ENCODE measurements at regions not wholly inside any gene's neighbourhood (a gene's known extent, or its start where the extent isn't known, plus 50 kb on each side); places are given as distances from the start of the nearest gene placed in this dataset.

DNA sequence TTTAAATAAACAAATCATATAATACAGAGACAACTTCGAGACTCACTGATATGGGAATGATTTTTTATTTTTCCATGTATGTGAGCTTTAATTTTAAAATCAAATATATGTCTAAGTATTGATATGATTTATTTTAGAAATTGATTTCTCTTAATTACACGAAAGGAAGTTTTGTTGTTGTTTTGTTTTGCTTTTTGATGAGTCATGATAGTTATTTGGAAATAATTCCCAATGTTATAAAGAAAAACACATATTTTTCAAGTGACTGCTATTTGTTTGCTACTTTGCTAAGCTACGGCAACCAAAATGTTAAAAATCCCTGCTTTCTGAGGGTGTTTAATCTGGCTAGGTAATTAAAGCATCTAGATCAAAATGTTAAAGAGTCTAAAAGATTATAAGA is 2139.4 kb upstream of the TENM3 start:
- Histone ChIP-seq H3K4me3 (no peak overlapping the region), H3K27me3 (no peaks in the 10 kb centered on the region), H3K9me3 (no peaks in the 10 kb centered on the region), H3K36me3 (no peaks in the 10 kb centered on the region), H3K4me1 (no peaks in the 10 kb centered on the region), H3K27ac (replicated peaks in 1 of 4) (no peak overlapping the region)
- intact Hi-C loops (cut with DNase I) = no loop called here
- DNase-seq (ENCODE audit: extremely low spot score) = no peak
- TF ChIP-seq CTCF (IDR thresholded peaks at IDR 0.05) (no peak), POLR2A (IDR thresholded peaks at IDR 0.05; ENCODE audit: low read depth) (no peak), EP300 (IDR thresholded peaks at IDR 0.05) (no peak), POLR2AphosphoS5 (IDR thresholded peaks at IDR 0.05) (no peak)
- 82% methylated on average over 3 of the region's 3 CpGs for WGBS

DNA sequence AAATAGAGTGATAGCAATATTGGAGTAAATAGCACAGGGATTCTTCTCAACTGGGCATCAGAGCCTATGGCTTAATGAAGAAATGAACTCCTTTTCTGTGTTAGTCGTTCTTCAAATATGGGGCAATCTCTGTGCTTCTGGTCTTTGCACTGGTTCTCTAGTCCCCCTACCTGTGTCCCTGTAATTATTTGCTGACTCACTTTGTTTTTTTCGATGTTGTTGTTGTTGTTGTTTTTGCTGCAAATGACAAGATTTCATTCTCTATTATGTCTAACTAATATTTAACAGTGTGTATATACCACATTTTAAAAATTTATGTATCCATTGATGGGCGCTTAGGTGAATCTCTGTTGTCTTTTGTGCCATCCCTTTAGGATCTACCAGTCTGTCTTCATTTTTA is 2137.8 kb upstream of the TENM3 start:
- DNase-seq (ENCODE audit: extremely low spot score) = no peak
- TF ChIP-seq POLR2AphosphoS5 (IDR thresholded peaks at IDR 0.05) (no peak), CTCF (IDR thresholded peaks at IDR 0.05) (no peak), EP300 (IDR thresholded peaks at IDR 0.05) (no peak), POLR2A (IDR thresholded peaks at IDR 0.05; ENCODE audit: low read depth) (no peak)
- no peaks in the 10 kb centered on the region for H3K4me1 ChIP-seq

GRCh38 chr4:180106122-180106521 is 2137.1 kb upstream of the TENM3 start:
- WGBS = 59% methylated on average over 2 of the region's 2 CpGs

More for the DNA sequence above, 2137.8 kb upstream of the TENM3 start:
- H3K36me3 ChIP-seq = no peaks in the 10 kb centered on the region
- H3K4me3 ChIP-seq = no peak overlapping the region
- H3K9me3 ChIP-seq = no peaks in the 10 kb centered on the region
- WGBS = 87% methylated on average over 3 of the region's 3 CpGs
- intact Hi-C loops (cut with DNase I) = no loop called here
- H3K27ac ChIP-seq (replicated peaks in 1 of 4) = no peak overlapping the region
- H3K27me3 ChIP-seq = no peaks in the 10 kb centered on the region

GRCh38 chr4:180106997-180107396 is 2136.2 kb upstream of the TENM3 start:
- WGBS = 77% methylated on average over 6 of the region's 6 CpGs
- Histone ChIP-seq H3K27ac (replicated peaks in 1 of 4) (no peak overlapping the region), H3K36me3 (no peaks in the 10 kb centered on the region), H3K9me3 (no peaks in the 10 kb centered on the region), H3K27me3 (no peaks in the 10 kb centered on the region), H3K4me3 (no peak overlapping the region), H3K4me1 (no peaks in the 10 kb centered on the region)
- TF ChIP-seq EP300 (IDR thresholded peaks at IDR 0.05) = no peak
- TF ChIP-seq POLR2A (IDR thresholded peaks at IDR 0.05; ENCODE audit: low read depth) = no peak
- no peak for TF ChIP-seq POLR2AphosphoS5 (IDR thresholded peaks at IDR 0.05)
- TF ChIP-seq CTCF (IDR thresholded peaks at IDR 0.05) = no peak
- DNase-seq (ENCODE audit: extremely low spot score) = no peak
- intact Hi-C loops (cut with DNase I) = no loop called here

More at GRCh38 chr4:180106122-180106521, 2137.1 kb upstream of the TENM3 start:
- H3K4me3 ChIP-seq = no peak overlapping the region
- intact Hi-C loops (cut with DNase I) = no loop called here
- no peaks in the 10 kb centered on the region for H3K9me3 ChIP-seq
- H3K27me3 ChIP-seq = no peaks in the 10 kb centered on the region
- no peaks in the 10 kb centered on the region for H3K4me1 ChIP-seq
- no peak for DNase-seq (ENCODE audit: extremely low spot score)
- TF ChIP-seq POLR2A (IDR thresholded peaks at IDR 0.05; ENCODE audit: low read depth) (no peak), EP300 (IDR thresholded peaks at IDR 0.05) (no peak), CTCF (IDR thresholded peaks at IDR 0.05) (no peak)
- H3K27ac ChIP-seq (replicated peaks in 1 of 4) = no peak overlapping the region
- H3K36me3 ChIP-seq = no peaks in the 10 kb centered on the region

GRCh38 chr4:180116840-180117239 is 2126.4 kb upstream of the TENM3 start:
- intact Hi-C loops (cut with DNase I) = no loop called here
- Histone ChIP-seq H3K27me3 (no peaks in the 10 kb centered on the region), H3K36me3 (no peaks in the 10 kb centered on the region), H3K27ac (replicated peaks in 1 of 4) (no peak overlapping the region), H3K9me3 (no peaks in the 10 kb centered on the region), H3K4me1 (no peaks in the 10 kb centered on the region), H3K4me3 (no peak overlapping the region)
- DNase-seq (ENCODE audit: extremely low spot score) = no peak
- WGBS = 81% methylated on average over 4 of the region's 4 CpGs
- TF ChIP-seq POLR2A (IDR thresholded peaks at IDR 0.05; ENCODE audit: low read depth) (no peak), EP300 (IDR thresholded peaks at IDR 0.05) (no peak), POLR2AphosphoS5 (IDR thresholded peaks at IDR 0.05) (no peak), CTCF (IDR thresholded peaks at IDR 0.05) (no peak)

Measured in esophagus muscularis mucosa (tissue), 4 donors.